B cell (primary cell): ENCODE measurements at regions not wholly inside any gene's neighbourhood (a gene's known extent, or its start where the extent isn't known, plus 50 kb on each side); places are given as distances from the start of the nearest gene placed in this dataset.

ENCODE experiments used
- CTCF ChIP-seq: fragments of 200-600 bp; IDR thresholded peaks from one replicate; pipeline ENCODE4 v1.8.0; 2022; ENCODE audit warnings: antibody characterized with exemption, mild to moderate bottlenecking
- EZH2 ChIP-seq: IDR thresholded peaks from 2 replicates; pipeline ENCODE4 v1.6.1; 2012; ENCODE audit warnings: borderline replicate concordance, low read depth, mild to moderate bottlenecking, moderate library complexity, low read length; ENCODE audit not compliant: insufficient read depth, poor library complexity, severe bottlenecking

DNA sequence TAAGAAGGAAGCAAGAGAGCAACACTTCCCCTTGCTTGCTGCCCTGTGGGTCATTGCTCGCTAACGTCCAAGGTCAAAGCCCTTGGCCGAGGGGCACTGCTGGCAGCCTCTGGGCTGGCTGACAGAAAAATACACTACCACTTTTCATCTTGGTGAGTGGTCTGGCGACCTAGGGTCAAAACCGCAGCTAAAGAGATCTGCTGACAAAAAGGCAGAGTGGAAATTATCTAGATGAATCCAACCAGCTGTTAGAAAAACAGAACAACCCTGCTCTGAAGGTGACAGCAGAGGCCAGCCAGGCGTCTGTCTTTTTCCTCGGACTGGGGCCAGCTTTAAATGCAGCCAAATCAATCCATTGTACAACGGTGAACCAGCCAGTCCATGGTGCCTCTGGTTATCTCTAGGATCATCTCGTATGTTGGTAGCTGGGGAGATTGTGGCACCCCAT lies 92.6 kb downstream of the CD8B2 start:
- TF ChIP-seq CTCF (no peak), EZH2 (no peak)
